ENCODE measurements at regions not wholly inside any gene's neighbourhood (a gene's known extent, or its start where the extent isn't known, plus 50 kb on each side); places are given as distances from the start of the nearest gene placed in this dataset.

DNA sequence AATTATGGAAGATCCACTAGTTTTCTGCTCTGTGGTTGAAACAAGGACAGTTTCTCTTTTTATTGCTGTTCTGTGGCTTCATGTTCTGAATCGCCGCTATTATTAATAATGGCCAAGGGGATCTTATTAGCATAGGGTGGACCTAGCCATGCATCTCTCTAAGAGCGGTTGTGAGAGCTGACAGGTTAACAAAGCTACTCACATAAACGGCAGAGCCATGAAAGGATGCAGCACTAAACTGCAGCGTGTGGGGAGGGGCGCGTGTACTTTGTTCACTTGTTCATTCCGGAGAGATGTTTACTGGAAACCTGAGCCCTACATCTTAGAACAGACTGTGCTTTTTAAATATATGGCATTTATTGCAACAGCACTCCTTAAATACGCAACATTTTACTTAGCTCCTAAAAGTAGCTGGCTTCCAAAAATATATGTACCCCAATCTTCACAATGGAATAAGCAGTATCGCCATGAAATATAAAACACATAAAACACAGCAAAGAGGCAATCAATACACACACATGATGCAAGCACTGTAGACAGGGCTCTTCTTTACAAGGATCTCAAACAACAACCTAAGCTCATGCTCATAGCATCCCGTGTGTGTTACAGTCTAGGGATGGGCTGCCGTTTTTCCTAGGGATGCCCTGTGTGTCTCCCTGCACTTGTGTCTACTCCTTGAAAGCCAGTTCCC lies 424.6 kb downstream of the MED10 start:
- DNase-seq (ENCODE audit: low read depth) = no peak

DNA sequence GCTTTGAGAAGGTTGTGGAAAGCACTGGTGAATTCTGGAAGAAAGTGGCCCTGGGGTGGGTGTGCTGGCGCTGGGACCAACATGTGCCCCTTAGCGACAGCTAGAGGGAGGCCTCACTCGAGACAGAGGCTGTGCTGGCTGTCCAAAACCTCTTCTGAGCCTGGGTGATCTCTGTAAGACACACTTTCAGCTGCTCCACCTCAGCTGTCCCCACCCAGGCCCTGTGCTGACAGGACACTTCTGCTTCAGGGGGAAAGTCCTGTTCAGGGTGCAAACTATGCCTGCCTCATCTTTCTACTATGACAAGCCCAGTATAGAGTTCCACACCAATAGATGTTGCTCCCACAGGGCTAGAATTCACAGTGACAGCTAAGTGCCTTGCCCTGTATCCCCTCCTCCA lies 426.4 kb downstream of the MED10 start:
- DNase-seq (ENCODE audit: low read depth) = no peak

DNA sequence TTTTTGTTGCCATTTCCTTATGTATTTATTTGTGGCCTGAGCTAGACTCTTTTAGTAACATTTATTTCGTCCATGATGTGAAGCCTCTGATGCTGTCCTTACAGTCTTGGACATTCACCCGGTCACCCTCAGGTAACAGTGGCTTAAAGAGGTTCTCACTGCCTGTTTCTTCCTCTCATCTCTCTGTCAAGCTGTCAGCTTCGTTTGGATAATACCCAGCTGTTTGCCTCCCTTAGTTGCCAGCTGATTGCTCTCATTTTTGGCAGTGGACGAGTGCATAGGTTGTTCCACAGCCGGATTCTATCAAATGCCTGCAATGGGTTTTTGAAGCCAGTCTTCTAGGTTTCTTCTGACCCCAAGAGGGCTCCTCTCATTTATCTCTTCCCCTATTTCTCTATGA lies 427.7 kb downstream of the MED10 start:
- DNase-seq (ENCODE audit: low read depth) = no peak

DNA sequence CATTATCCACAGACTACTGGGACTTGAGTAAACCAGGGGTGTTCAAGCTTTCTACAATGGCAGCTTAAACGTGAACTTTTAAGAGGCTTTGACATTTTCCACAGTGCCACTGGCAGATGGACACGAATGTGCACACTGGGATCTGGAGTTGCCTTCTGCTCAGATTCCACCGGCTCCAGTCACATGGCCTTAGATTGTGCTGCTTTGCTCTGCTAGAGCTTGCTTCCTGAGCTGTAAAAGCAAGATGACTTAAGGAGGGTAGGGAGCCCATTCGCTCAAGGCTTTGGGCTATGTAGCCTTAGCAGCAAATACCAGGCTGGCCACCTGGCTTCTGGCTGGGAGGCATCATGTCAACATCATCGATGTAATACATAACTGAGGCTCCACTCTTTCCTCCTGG lies 436.9 kb downstream of the MED10 start:
- no peak for DNase-seq (ENCODE audit: low read depth)

DNA sequence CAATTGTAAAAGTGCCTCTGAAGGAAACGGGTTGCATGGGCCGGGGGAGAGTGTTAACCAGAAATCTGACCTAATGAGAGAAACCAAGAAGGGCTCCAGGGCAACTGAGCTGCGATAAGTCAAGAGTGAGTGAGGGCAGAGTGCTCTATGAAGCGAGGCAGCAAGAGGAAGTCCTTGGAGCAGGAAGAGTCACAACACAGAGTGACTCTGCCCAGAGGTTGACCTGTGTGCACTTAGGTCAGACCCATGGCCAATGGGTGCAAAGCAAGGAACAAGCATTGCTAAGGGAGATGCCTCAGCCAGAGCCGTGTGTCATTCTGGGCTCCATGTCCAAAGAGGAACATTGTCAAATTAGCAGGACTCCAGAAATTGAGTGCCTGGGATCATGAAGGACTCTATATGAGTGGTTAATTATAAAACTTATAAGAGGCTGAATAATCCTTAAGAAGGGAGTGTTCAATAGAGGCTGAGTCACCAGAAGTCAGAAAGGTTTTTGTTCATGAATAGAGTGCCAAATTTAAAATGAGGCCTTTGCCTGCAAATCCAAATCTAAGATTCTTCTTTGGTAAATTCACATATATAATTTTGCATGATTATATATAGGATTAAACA lies 438.5 kb downstream of the MED10 start:
- no peak for DNase-seq (ENCODE audit: low read depth)

DNA sequence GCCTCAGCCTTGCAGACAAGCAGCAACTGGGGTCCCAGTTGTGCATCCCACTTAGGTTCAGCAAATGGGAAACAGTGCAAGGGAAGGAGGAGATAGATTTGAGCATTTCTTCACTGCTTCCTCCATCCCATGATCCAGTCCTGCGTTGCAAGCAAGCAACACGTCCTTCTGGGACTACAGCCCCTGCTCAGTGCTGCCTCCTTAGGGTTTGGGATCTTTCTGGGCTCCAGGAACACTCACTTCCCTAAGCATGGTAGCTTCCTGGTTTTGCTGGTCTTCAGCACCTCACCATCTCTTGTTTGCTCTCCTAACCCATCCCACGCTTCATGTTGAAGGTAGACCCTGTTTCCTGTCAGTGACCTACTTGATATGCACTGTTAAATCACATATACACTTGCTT lies 444.7 kb downstream of the MED10 start:
- no peak for DNase-seq (ENCODE audit: low read depth)

DNA sequence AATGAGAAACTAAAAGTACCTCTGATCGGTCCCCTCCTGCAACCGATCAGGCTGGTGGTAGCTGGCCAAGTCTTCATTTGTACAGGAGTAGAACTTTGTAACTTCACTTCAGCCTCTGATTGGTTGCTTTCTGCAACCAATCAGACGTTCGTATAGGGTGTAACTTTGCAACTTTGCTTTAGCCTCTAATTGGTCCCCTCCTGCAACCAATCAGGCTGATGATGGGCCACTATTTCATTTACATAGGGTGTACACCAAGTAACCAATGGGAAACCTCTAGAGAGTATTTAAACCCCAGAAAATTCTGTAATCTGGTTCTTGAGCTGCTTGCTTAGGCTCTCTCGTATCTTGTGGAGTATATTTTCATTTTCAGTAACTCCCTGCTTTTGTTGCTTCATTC lies 445.5 kb downstream of the MED10 start:
- peak; percentile 4 for DNase-seq (ENCODE audit: low read depth)

DNA sequence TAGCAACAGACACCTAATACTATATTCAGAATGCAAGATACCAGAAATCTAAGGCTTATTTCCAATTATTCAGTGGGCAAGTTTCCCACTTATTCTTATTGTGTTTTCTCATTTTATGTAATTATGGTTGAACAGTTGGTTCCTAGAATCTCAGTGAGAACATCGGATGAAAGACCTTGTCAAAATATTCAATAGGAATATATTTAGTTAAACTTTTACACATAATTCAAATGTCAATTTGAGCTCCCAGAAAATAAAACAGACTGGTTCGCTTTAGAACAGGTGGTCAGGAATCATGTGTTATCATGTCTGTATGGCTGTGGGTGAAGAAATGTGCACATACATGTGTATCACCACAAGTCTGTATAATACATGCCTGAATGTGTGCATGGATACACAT lies 447.8 kb downstream of the MED10 start:
- DNase-seq (ENCODE audit: low read depth) = no peak

DNA sequence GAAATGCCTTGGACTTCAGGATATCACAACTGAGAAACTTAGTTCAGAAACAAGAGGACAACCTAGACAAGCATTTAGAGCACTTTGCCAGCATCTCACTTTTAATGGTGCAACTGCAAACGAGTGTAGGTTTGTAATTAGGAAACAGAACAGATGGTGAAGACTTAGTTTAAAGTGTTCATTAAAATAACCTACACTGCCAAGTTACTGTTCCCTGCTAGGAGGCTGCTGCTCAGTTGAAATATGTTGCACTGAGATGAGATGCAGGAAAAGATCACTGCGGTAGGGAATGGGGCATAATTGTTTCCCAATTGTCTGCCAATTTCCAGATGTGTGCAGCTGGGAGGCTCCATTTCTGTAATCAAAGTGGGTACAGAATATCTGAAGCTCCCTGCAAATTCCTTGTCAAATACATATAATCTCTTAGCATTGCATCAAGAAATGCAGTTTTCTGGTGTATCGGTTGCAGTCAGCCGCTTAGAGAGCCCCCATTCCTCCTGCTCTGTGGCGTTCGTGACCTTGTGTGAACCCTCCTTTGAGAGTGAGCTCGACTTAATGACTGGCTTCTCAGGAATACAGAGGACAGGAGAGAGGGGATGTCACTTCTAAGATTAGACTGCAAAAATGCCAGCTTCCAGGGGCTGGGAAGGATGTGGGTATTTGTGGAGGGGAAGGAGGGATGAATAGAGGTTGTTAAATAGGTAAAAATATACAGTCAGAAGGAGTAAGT lies 448.9 kb downstream of the MED10 start:
- no peak for DNase-seq (ENCODE audit: low read depth)

DNA sequence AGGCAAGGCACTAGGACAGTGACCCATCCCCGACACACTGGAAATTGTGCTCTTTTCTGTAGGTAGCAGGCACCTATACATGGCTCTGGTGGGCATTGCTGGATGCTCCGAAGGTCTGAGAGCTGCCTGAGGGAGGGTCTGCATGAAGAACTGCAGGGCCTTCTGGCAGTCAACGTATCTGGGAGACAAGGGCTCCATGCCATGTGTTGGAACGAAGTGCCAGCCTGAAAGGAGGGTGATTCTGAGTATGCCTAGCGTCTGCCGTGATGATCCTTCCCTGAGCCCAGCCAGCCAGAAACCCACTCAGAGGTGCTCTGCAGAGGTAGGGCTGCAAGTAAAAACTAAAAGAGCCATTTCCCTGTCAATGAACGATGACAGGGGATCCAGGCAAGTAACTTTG lies 453.2 kb downstream of the MED10 start:
- DNase-seq (ENCODE audit: low read depth) = no peak

DNA sequence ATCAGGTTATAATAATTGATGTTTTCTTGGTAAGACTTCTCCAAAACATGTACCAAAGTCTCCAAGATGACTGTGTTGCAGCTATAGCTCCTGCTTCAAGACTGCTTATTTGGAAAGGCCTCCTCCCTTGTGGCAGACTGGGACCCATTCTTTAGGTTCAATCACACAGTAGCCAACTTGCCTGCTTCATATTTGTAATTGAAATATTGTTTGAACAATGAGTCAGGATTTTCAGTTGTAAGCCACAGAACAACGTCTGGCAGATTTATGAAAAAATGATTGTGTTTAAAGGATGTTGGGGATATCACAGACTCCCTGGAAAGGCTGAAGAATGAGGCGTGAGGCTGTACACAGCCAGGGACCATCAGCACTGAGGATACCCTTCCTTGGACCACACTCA lies 458.9 kb downstream of the MED10 start:
- no peak for DNase-seq (ENCODE audit: low read depth)

DNA sequence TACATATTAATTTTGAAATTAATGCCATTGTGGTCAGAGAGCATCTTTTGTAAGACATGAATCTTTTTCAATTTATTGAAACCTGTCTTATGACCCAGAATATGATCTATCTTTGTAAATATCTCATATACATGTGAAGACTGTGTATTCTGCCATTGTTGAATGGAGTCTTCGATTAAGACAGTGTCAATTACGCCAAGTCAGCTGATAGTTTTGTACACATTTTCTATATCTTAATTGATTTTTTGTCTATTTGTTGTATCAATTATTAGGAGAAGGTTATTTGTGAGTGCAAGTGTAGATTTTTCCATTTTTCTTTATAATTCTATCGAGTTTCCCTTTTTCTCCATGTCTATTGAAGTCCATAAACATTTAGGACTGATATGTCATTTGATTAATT lies 471.6 kb downstream of the MED10 start:
- DNase-seq (ENCODE audit: low read depth) = no peak

DNA sequence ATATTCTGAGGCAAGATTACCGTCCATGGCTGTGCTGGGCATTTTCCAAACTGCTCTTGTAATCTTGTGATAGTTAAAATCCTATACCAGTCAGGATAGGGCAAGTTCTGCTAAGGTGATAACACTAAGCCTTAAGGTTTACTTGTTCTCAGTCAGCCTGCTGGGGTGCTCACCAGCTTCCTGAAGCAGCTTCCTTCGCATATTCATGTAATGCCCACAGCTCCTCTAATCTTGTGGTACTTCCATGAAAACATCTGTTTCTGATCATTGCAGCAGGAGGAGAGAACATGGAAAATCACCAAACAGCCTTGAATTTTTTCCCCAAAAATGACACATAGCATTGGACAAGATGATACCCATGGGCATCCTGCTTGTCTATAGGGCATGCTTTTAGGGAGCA lies 473.2 kb downstream of the MED10 start:
- DNase-seq (ENCODE audit: low read depth) = no peak

DNA sequence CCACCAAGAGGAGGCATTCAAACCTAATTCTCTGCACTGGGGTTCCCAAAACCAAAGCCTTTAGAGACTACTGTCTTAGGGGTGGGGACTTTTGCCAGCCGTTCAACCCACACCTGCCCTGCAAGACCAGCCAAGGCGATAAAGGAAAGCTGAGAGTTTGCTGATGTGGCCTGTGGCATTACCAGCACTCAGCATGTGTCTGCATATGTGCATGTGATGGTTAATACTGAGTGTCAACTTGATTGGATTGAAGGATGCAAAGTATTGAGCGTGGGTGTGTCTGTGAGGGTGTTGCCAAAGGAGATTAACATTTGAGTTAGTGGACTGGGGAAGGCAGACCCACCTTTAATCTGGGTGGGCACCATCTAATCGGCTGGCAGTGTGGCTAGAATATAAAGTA lies 474.2 kb downstream of the MED10 start:
- DNase-seq (ENCODE audit: low read depth) = no peak

DNA sequence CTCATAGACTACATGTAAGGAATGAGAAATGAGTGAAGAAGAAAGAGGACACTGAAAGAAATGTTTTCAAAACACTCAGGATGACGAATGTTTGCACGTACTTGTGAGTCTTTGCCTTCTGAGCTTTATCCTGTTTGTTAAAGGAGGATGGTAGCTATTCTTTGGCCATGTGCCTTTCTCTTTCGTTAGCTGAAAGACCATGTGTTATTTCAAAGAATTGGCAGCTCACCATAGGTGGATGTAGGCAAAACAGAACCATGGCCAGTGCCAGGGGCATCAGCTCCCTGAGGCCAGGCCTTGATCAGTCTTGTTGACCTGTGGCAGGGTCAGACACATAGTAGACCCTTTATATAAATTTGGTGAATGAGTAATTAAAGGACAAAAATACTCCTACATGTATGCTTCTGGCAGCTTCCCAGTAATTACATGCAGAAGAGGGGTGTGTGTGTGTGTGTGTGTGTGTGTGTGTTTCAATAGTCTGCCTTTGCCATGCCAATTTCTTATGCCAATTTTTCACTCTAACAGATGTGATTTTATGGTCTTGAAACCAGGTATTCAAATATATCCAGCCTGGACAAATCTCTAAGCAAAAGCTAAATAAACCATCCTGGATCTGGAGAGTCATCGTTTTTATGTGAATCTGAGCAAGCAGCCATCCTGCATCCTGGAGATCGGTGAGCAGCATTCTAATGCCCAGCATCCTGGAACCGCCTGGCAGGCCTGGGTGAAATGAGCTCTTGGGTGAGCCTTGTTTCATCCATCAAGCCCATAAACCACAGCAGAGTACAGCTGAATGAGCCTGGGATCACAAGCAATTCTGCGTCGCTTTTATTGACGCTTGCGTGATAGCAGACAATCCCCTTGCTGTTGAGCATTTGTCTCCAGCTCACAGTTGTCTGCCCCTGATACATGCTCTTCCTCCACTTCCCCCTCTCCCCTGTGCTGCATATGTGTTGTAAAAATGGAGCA lies 475.4 kb downstream of the MED10 start:
- no peak for DNase-seq (ENCODE audit: low read depth)

DNA sequence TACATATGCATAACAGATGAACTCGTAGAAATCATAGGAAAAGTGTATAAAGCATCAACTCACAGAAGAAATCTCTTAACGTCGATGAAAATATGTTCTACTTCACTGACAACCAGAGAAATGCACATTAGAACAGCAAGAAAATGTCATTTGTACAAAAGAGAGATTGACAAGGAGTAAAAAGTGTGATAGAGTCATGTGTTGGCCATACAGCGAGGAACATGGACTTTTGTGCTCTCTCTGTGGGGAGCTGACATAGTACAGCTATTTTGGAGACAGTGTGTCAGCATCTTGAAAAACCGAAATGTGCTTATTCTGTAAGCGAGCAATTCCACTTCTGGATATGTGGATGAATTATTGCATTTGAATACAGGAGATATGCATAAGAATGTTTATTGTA lies 477.9 kb downstream of the ICE1 start:
- DNase-seq (ENCODE audit: low read depth) = no peak

DNA sequence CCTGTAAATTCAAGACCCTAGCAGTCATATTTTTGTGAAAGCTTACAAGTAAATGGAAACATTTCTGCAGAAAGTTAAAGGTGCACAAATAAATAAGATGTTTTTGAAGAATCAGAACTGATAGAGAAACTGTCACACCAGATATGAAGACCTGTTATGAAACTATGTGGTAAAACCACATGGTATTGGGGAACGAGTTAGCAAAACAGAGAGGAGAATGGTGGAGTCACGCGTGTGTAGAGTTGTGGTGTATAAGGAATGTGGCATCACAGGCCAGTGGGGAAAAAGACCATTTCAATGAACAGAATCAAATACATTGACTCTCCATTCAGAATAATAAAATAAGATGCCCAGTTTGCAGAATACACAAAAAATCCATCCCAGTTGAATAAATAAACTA lies 477.2 kb downstream of the ICE1 start:
- no peak for DNase-seq (ENCODE audit: low read depth)

DNA sequence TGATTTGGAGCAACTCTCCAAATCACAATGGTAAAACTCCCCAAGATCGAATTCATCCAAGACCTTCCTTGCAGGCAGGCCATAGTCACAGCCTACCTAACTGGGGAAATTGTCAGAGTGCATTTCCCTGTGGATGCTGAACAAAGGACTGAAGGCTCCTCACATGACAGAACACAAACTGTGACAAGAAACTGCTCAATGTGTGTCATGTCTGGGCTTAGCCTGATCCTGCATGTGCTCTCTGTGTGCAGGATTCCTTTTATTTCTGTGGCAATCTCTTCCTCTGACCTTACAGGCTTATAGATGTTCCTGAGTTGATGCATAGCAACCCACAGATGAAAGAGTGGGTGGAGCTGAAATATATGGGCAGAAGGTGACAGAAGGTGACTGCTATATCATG lies 465.8 kb downstream of the ICE1 start:
- DNase-seq (ENCODE audit: low read depth) = no peak

DNA sequence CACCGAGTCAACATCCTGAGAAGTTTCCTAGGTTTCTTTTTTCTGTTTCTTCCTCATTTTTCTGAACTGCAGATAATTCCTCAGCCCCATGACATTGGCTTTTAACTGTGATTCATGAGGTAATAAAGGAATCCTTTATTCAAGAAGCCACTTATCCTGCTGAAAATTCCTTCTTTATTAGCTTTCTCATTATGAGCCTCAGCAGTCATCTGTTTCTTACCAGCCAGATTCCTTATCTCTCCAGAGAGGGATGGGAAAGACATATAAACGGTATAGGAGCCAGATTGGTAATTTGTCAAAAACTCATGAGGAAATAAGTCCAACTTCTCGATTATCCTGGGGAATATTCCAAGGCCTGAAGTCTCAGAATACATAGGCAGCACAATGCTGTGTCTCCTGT lies 465.4 kb downstream of the ICE1 start:
- DNase-seq (ENCODE audit: low read depth) = no peak

DNA sequence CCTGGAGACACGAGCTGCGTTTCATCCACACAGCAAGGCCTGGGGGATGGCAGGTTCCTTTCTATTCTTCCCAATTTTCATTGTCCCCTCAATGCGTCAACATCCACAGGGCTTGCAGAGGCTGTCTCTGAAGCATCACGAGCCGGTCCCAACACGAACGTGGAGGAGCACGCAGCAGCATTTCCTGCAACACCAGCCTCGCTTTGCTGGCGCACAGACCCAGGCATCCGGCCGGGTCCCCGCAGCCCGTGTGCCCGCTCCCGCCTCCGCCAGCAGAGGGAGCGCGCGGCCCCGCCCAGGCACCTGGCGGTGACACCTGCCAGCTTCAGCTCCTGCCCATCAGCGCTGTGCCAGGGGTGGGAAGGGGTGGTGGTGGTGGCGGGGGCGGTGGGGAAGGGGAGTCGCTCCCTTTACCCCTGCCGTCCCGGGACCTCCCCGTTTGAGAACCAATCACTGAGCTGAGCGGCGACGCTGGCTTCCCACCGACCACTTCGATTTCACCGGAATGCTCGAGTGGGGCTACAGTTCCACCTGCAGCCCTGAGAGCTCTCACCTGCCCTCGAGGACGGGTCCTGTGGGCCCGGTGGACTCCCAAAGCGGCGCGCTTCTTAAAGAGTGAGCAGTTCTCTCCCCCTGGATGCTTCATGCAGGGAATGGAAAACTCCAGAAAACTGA lies 464.5 kb downstream of the ICE1 start:
- DNase-seq (ENCODE audit: low read depth) = no peak

DNA sequence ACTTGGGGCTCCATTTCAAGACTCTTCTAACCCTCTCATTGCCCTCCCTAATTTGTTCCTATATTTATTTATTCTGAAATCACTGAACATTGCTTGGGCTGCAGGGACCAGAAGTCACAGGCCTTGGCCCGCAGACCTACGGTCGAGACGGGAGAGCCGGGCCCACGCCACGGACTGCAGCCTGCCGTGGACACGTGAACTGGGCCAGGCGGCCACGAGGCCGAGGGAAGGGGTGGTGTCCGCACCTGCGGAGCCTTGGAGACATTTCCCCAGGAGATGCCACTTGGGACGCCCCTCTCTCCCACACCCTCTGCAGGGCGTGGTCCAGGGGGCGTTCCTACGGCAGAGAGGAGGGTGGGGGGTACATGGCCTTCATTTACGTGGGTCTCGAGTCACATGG lies 463.9 kb downstream of the ICE1 start:
- DNase-seq (ENCODE audit: low read depth) = no peak

DNA sequence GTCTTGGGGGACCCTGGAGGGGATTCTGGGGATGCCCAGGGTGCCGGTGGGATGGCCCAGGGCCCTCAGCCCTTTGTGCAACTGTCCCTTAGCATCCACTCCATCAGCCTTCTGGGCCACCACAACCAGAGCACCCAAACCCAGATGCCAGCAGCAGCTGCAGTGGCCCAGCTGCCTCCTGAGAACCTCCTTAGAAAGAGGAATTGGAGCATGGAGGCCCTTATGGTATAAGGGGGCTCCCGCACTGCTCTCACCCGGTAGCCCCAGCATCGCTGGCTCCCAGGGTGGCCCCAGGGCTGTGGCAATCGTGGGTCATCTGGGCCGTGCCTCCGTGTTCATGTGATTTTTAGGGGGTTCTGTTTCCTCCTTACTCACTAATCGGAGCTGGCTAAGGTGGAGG lies 463.3 kb downstream of the ICE1 start:
- DNase-seq (ENCODE audit: low read depth) = no peak

Measured in RPMI7951 (cell line).